Adrenal gland (tissue), 9 donors: ENCODE measurements at regions not wholly inside any gene's neighbourhood (a gene's known extent, or its start where the extent isn't known, plus 50 kb on each side); places are given as distances from the start of the nearest gene placed in this dataset.

Experiments used
- DNase-seq, 7 donors: peaks; one replicate each; pipeline ENCODE4 v3.0.0-alpha.2; 2019 to 2020
- H3K27ac ChIP-seq, 5 donors: fragments of 200-600 bp; sonication (generic) in 4 of 5; 1 replicate in 3 of 5; 2 replicates in 2 of 5; pipeline versions ENCODE4 v1.5.1 to v1.8.0; 2016 to 2020; ENCODE audit warnings: mild to moderate bottlenecking in 1 of 5
- H3K27me3 ChIP-seq: fragments of 200-600 bp; 2 replicates; pipeline ENCODE4 v1.8.0; 2021
- H3K36me3 ChIP-seq, 2 donors: fragments of 200-600 bp; replicated peaks in 1 of 2; 1 replicate in 1 of 2; 2 replicates in 1 of 2; pipeline versions ENCODE4 v1.5.1 to v1.8.0; 2018 to 2022
- H3K4me1 ChIP-seq, 2 donors: fragments of 200-600 bp; replicated peaks in 1 of 2; 1 replicate in 1 of 2; 2 replicates in 1 of 2; pipeline versions ENCODE4 v1.5.1 to v1.8.0; 2018 to 2021
- H3K4me3 ChIP-seq, 4 donors: fragments of 200-600 bp; sonication (generic) in 3 of 4; one replicate each; pipeline ENCODE4 v1.5.1; 2016 to 2018
- H3K9me3 ChIP-seq, 3 donors: fragments of 200-600 bp; sonication (generic) in 1 of 3; replicated peaks in 1 of 3; 1 replicate in 2 of 3; 2 replicates in 1 of 3; pipeline versions ENCODE4 v1.5.1 to v1.8.0; 2016 to 2021
- CTCF ChIP-seq, 6 experiments: fragments of 450-650 bp in 4 of 6; fragments of 200-600 bp in 2 of 6; sonication (generic) in 1 of 6; IDR thresholded peaks; 1 replicate in 5 of 6; 2 replicates in 1 of 6; pipeline versions ENCODE4 v1.5.1 to v1.8.0; 2016 to 2021; ENCODE audit warnings: antibody characterized with exemption in 6 of 6, mild to moderate bottlenecking in 2 of 6, moderate library complexity in 1 of 6
- POLR2A ChIP-seq, 2 donors: fragments of 450-650 bp; IDR thresholded peaks; one replicate each; pipeline ENCODE4 v1.6.1; 2017; ENCODE audit warnings: antibody characterized with exemption in 2 of 2, mild to moderate bottlenecking in 2 of 2, moderate library complexity in 1 of 2
- WGBS, 4 donors: extraction: QIAGEN DNeasy Blood & Tissue Kit in 2 of 4; methylation state at CpG; one replicate each; pipeline versions ENCODE4 v1.1.5 to v1.1.7; 2013 to 2017; 5-methylcytosine and 5-hydroxymethylcytosine counted together
- intact Hi-C, 2 donors: fragments of 100-400 bp; cut with DNase I; formaldehyde crosslinking; loops; one replicate each; pipeline versions ENCODE4 v1.14.1 to v1.15.0; 2022 to 2023
- donor health status: healthy with polysubstance abuse.
- donor health status: Bipolar disorder and iron deficiency.
- donor health status: DM: yes; HTN: yes; CAD: no.
- donor health status: DM: no; HTN: no; CAD: no.
- donor health status: DM: no; HTN: no; CAD: no.

DNA sequence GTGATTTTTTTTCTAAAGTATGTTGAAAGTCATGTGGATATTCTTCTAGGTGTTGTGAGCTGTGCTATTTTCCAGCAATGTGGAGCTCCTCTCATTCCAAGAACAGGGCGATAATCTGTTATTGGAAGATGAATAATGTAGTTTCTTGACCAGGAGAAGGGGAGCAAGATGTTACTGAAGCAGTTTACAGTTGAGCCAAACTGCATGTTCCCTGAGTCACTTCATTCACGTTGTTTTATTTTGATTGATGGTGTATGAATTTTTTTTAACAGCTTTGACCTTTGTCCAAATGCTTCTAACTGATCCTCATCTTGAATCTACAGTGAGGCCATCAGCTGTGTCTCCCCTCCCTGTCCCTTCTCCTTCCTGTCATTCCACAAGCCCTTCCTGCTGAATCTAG lies 277.1 kb upstream of the KLF6 start:
- H3K27me3 ChIP-seq: no peaks in the 10 kb centered on the region
- 27 to 43% (median 40%) methylated on average over 2 of the region's 2 CpGs for whole genome bisulfite sequencing, 4 donors
- H3K4me3 ChIP-seq: no peak overlapping the region
- H3K9me3 ChIP-seq: no peaks in the 10 kb centered on the region
- H3K4me1 ChIP-seq: peaks cover 0 to 8% of the 10 kb centered on the region in 2 donors
- TF ChIP-seq POLR2A (IDR thresholded peaks at IDR 0.05) (no peak), CTCF (IDR thresholded peaks at IDR 0.05) (no peak)
- intact Hi-C loops: no loop called here
- H3K27ac ChIP-seq: no peak overlapping the region
- no peaks in the 10 kb centered on the region for H3K36me3 ChIP-seq
- no peak for DNase-seq

- Histone ChIP-seq H3K36me3 (no peaks in the 10 kb centered on the region), H3K27me3 (no peaks in the 10 kb centered on the region), H3K4me3 (no peak overlapping the region), H3K4me1 (peaks cover 0 to 8% of the 10 kb centered on the region in 2 donors), H3K9me3 (no peaks in the 10 kb centered on the region), H3K27ac (peak overlapping the region in 1 of 5 donors; percentile 58)
- DNase-seq: no peak
- WGBS, 4 donors: 55 to 69% (median 63%) methylated on average over 7 of the region's 7 CpGs
- intact Hi-C loops: no loop called here
- TF ChIP-seq POLR2A (IDR thresholded peaks at IDR 0.05) (no peak), CTCF (IDR thresholded peaks at IDR 0.05) (no peak)
Observed at GRCh38 chr10:4061441-4061951, 276.5 kb upstream of the KLF6 start.

- Histone ChIP-seq H3K4me1 (peaks cover 0 to 8% of the 10 kb centered on the region in 2 donors), H3K36me3 (no peaks in the 10 kb centered on the region), H3K27ac (no peak overlapping the region), H3K9me3 (no peaks in the 10 kb centered on the region), H3K4me3 (no peak overlapping the region), H3K27me3 (no peaks in the 10 kb centered on the region)
- no peak for DNase-seq
- 72 to 77% (median 76%) methylated on average over 11 of the region's 11 CpGs for WGBS, 4 donors
- intact Hi-C loops: no loop called here
- TF ChIP-seq POLR2A (IDR thresholded peaks at IDR 0.05) (no peak), CTCF (IDR thresholded peaks at IDR 0.05) (no peak)
Observed at GRCh38 chr10:4059471-4060138, 274.6 kb upstream of the KLF6 start.

DNA sequence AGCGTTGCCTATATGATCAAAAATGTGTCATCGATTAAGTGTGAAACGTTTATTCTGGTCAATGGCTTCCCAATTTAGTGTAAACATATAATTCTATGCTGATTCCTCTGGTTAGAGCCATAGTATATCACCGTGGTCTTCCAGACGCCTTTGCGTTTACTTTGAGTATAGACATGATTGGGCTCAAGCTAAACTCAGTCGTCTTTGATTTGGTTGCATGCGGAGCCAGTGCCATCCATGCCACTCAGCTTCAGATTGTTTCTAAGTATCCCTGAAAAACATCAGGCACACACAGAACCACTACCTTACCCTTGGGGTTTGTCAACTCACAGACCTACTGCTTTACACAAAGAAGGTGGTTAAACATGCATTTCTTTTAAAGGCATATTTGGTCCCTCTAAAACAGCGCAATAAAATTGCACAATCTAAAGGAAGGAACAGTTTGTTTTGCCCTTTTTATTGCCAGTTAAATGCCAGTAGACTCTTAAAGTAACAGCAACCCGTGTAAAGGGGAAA lies 273.6 kb upstream of the KLF6 start:
- H3K27me3 ChIP-seq: no peaks in the 10 kb centered on the region
- H3K4me3 ChIP-seq: no peak overlapping the region
- H3K4me1 ChIP-seq: peaks cover 0 to 8% of the 10 kb centered on the region in 2 donors
- H3K36me3 ChIP-seq: no peaks in the 10 kb centered on the region
- intact Hi-C loops: no loop called here
- TF ChIP-seq POLR2A (IDR thresholded peaks at IDR 0.05) (no peak), CTCF (IDR thresholded peaks at IDR 0.05) (no peak)
- WGBS, 4 donors: 76 to 86% (median 80%) methylated on average over 10 of the region's 10 CpGs
- no peaks in the 10 kb centered on the region for H3K9me3 ChIP-seq
- no peak overlapping the region for H3K27ac ChIP-seq
- no peak for DNase-seq
